HCT116 (cell line): ENCODE measurements at regions not wholly inside any gene's neighbourhood (a gene's known extent, or its start where the extent isn't known, plus 50 kb on each side); places are given as distances from the start of the nearest gene placed in this dataset.

Experiments
- CEBPB ChIP-seq: IDR thresholded peaks from 2 replicates; pipeline ENCODE4 v1.6.1; 2012; ENCODE audit warnings: low read depth
- EZH2 ChIP-seq: fragments of 200-600 bp; sonication (generic); IDR thresholded peaks from 2 replicates; pipeline ENCODE4 v1.6.1; 2017; ENCODE audit warnings: antibody characterized with exemption, mixed run types
- EZH2phosphoT487 ChIP-seq: fragments of 200-600 bp; IDR thresholded peaks from 2 replicates; pipeline ENCODE4 v1.6.1; 2018; ENCODE audit warnings: antibody characterized with exemption, borderline replicate concordance
- JUND ChIP-seq: IDR thresholded peaks from 2 replicates; pipeline ENCODE4 v1.6.1; 2012
- POLR2A ChIP-seq: IDR thresholded peaks from 2 replicates; pipeline ENCODE4 v1.7.0; 2011; ENCODE audit warnings: borderline replicate concordance; ENCODE audit not compliant: insufficient read depth, insufficient read length; ENCODE audit errors: extremely low read depth
- POLR2AphosphoS5 ChIP-seq: IDR thresholded peaks from 2 replicates; pipeline ENCODE4 v1.6.1; 2011; ENCODE audit warnings: mild to moderate bottlenecking, low read depth, low read length, moderate library complexity
- SRF ChIP-seq: IDR thresholded peaks from 2 replicates; pipeline ENCODE4 v1.6.1; 2012; ENCODE audit warnings: low read depth
- ZNF274 ChIP-seq: fragments of 200-500 bp; sonication (Bioruptor generic); IDR thresholded peaks from 2 replicates; pipeline ENCODE4 v1.6.1; 2014; ENCODE audit warnings: mild to moderate bottlenecking, low read depth, low read length, inconsistent platforms
- TF ChIP-seq, protein P1 (sequence below), 3 experiments: fragments of 200-600 bp in 1 of 3; sonication (generic) in 1 of 3; IDR thresholded peaks in 2 of 3; conservative IDR thresholded peaks in 1 of 3; 2 replicates each; pipeline ENCODE4 v1.5.1; 2012 to 2017; ENCODE audit warnings: low read depth in 2 of 3, low read length in 2 of 3, antibody characterized with exemption in 1 of 3, borderline replicate concordance in 1 of 3, control low read depth in 1 of 3, mild to moderate bottlenecking in 1 of 3, mixed read lengths in 1 of 3, mixed run types in 1 of 3, moderate library complexity in 1 of 3; ENCODE audit not compliant: insufficient read depth in 1 of 3

DNA sequence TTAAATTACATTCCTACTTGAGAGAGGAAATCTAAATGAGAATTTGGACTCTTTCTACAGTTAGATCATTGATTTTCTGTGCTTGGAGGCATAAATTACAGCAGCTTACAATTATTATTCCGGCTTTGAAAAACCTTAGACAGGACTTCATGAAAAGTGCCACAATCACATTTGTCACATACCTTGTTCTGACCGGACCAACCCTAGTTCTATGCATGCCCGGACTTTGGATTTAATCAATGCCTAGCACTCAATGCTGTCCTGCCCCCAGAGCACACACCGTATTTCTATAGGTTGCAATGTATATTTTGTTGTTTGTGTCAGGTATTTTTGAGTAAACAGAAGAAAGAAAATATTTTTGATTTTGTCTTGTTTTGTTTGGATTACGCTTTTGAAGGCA lies 424.7 kb upstream of the PDZRN3 start:
- TF ChIP-seq, protein P1, sequence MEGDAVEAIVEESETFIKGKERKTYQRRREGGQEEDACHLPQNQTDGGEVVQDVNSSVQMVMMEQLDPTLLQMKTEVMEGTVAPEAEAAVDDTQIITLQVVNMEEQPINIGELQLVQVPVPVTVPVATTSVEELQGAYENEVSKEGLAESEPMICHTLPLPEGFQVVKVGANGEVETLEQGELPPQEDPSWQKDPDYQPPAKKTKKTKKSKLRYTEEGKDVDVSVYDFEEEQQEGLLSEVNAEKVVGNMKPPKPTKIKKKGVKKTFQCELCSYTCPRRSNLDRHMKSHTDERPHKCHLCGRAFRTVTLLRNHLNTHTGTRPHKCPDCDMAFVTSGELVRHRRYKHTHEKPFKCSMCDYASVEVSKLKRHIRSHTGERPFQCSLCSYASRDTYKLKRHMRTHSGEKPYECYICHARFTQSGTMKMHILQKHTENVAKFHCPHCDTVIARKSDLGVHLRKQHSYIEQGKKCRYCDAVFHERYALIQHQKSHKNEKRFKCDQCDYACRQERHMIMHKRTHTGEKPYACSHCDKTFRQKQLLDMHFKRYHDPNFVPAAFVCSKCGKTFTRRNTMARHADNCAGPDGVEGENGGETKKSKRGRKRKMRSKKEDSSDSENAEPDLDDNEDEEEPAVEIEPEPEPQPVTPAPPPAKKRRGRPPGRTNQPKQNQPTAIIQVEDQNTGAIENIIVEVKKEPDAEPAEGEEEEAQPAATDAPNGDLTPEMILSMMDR (IDR thresholded peaks at IDR 0.05 in 2 of 3, conservative IDR thresholded peaks at IDR 0.05 in 1 of 3; ENCODE audit: borderline replicate concordance in 1 of 3, insufficient read depth in 1 of 3, low read depth in 2 of 3, low read length in 2 of 3): no peak
- TF ChIP-seq POLR2AphosphoS5 (no peak), POLR2A (no peak), CEBPB (no peak), SRF (no peak), EZH2 (no peak), ZNF274 (no peak), EZH2phosphoT487 (no peak), JUND (no peak)
